CD14-positive monocyte (primary cell): ENCODE measurements at regions not wholly inside any gene's neighbourhood (a gene's known extent, or its start where the extent isn't known, plus 50 kb on each side); places are given as distances from the start of the nearest gene placed in this dataset.

ENCODE experiments used
- DNase-seq, 3 donors: peaks; one replicate each; pipeline ENCODE4 v3.0.0-alpha.2; 2011 to 2022
- H2AFZ ChIP-seq: 2 replicates; pipeline ENCODE4 v1.6.0; 2012; ENCODE audit warnings: mild to moderate bottlenecking, low read depth, low read length, inconsistent platforms; ENCODE audit not compliant: insufficient read depth, poor library complexity, severe bottlenecking
- H3K27ac ChIP-seq, 2 donors: 1 replicate in 1 of 2; 2 replicates in 1 of 2; pipeline ENCODE4 v1.5.1; 2012 to 2013; ENCODE audit warnings: low read length in 2 of 2, control low read depth in 1 of 2, inconsistent platforms in 1 of 2, low read depth in 1 of 2, mild to moderate bottlenecking in 1 of 2
- H3K27me3 ChIP-seq, 2 donors: one replicate each; pipeline versions ENCODE4 v1.6.0 to v1.6.1; 2011 to 2013; ENCODE audit warnings: low read length in 2 of 2; ENCODE audit not compliant: control insufficient read depth in 2 of 2, insufficient read depth in 2 of 2
- H3K36me3 ChIP-seq, 2 donors: replicated peaks in 1 of 2; 1 replicate in 1 of 2; 2 replicates in 1 of 2; pipeline versions ENCODE4 v1.5.1 to v1.6.1; 2012 to 2013; ENCODE audit warnings: low read length in 2 of 2, control low read depth in 1 of 2, inconsistent platforms in 1 of 2, mild to moderate bottlenecking in 1 of 2; ENCODE audit not compliant: insufficient read depth in 2 of 2, control insufficient read depth in 1 of 2
- H3K4me1 ChIP-seq, 2 donors: 1 replicate in 1 of 2; 2 replicates in 1 of 2; pipeline versions ENCODE4 v1.5.1 to v1.6.1; 2012 to 2013; ENCODE audit warnings: low read length in 2 of 2, control low read depth in 1 of 2, inconsistent platforms in 1 of 2, mild to moderate bottlenecking in 1 of 2, moderate library complexity in 1 of 2; ENCODE audit not compliant: insufficient read depth in 2 of 2, control insufficient read depth in 1 of 2
- H3K4me2 ChIP-seq: replicated peaks from 2 replicates; pipeline ENCODE3; 2012; ENCODE audit warnings: low read length, moderate library complexity, mild to moderate bottlenecking; ENCODE audit not compliant: poor library complexity, severe bottlenecking; ENCODE audit errors: extremely low read depth
- H3K4me3 ChIP-seq, 3 experiments: fragments of 200-600 bp in 1 of 3; sonication (generic) in 1 of 3; replicated peaks in 1 of 3; 1 replicate in 2 of 3; 2 replicates in 1 of 3; pipeline ENCODE4 v1.5.1; 2011 to 2013; ENCODE audit warnings: low read length in 3 of 3, mild to moderate bottlenecking in 3 of 3, control low read depth in 2 of 3, low read depth in 2 of 3, inconsistent platforms in 1 of 3, moderate library complexity in 1 of 3
- H3K79me2 ChIP-seq: 2 replicates; pipeline ENCODE4 v1.6.0; 2012; ENCODE audit warnings: mild to moderate bottlenecking, control low read depth, inconsistent platforms, low read length, moderate library complexity; ENCODE audit not compliant: insufficient read depth
- H3K9ac ChIP-seq: 2 replicates; pipeline ENCODE4 v1.6.0; 2017; ENCODE audit warnings: low read length, mild to moderate bottlenecking; ENCODE audit not compliant: insufficient read depth, poor library complexity, severe bottlenecking
- H3K9me3 ChIP-seq, 2 donors: replicated peaks in 1 of 2; 1 replicate in 1 of 2; 2 replicates in 1 of 2; pipeline versions ENCODE4 v1.5.1 to v1.6.1; 2012 to 2013; ENCODE audit warnings: low read length in 2 of 2, control low read depth in 1 of 2; ENCODE audit not compliant: control insufficient read depth in 1 of 2, insufficient read depth in 1 of 2
- H4K20me1 ChIP-seq: 2 replicates; pipeline ENCODE4 v1.6.0; 2012; ENCODE audit warnings: mild to moderate bottlenecking, low read length, control low read depth, moderate library complexity; ENCODE audit not compliant: insufficient read depth
- H3K27ac Mint-ChIP-seq, 7 donors: one replicate each; pipeline ENCODE4 v1.8.0; 2020; ENCODE audit warnings: mild to moderate bottlenecking in 7 of 7, mixed read lengths in 7 of 7, moderate library complexity in 6 of 7, inconsistent platforms in 2 of 7
- H3K27me3 Mint-ChIP-seq, 3 donors: one replicate each; pipeline ENCODE4 v1.8.0; 2021 to 2022; ENCODE audit warnings: low read depth in 3 of 3, mild to moderate bottlenecking in 3 of 3, mixed read lengths in 3 of 3, moderate library complexity in 3 of 3, inconsistent platforms in 1 of 3
- H3K36me3 Mint-ChIP-seq, 2 donors: one replicate each; pipeline ENCODE4 v1.8.0; 2020; ENCODE audit warnings: mixed read lengths in 2 of 2, inconsistent platforms in 1 of 2, mild to moderate bottlenecking in 1 of 2
- H3K4me1 Mint-ChIP-seq: one replicate; pipeline ENCODE4 v1.8.0; 2020; ENCODE audit warnings: mild to moderate bottlenecking, mixed read lengths
- H3K4me3 Mint-ChIP-seq, 2 donors: one replicate each; pipeline ENCODE4 v1.8.0; 2020; ENCODE audit warnings: mild to moderate bottlenecking in 2 of 2, mixed read lengths in 2 of 2, moderate library complexity in 1 of 2
- H3K9me3 Mint-ChIP-seq, 7 donors: one replicate each; pipeline ENCODE4 v1.8.0; 2020 to 2022; ENCODE audit warnings: mixed read lengths in 7 of 7, mild to moderate bottlenecking in 6 of 7, moderate library complexity in 6 of 7, inconsistent platforms in 2 of 7
- WGBS: methylation state at CpG from one replicate; pipeline ENCODE4 v1.1.5; 2013; ENCODE audit warnings: missing lambda C conversion rate; ENCODE audit not compliant: insufficient coverage; 5-methylcytosine and 5-hydroxymethylcytosine counted together
- intact Hi-C, 2 donors: fragments of 100-400 bp; cut with micrococcal nuclease; formaldehyde crosslinking; loops; one replicate each; pipeline versions ENCODE4 v1.15.0 to v1.15.1; 2023
- TF ChIP-seq, protein P1 (sequence below): fragments of 200-600 bp; IDR thresholded peaks from one replicate; pipeline ENCODE4 v1.8.0; 2022; ENCODE audit warnings: antibody characterized with exemption, mild to moderate bottlenecking

DNA sequence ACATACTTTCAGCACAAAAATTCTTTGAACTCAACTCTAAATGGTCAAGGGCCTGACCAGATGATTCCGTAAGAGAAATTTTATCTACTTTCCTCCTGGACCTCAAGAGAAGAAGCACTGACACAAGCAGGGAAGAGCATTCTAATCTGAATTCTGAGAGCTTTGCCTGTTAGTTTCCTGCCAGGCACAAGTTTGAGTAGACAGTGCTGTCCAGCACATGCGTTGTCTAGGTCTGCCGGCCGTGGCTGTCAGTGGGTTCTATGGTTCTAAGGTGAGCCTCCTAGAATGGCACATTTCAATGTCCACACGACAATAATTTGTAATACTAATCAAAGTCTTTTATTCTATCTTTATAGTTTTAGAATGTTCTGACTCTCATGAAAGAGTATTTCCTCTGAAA, 91.9 kb downstream of the RFPL4B start:
- Histone ChIP-seq H3K4me2 (no peak overlapping the region), H3K27ac (no peak overlapping the region), H2AFZ (no peak overlapping the region), H3K9me3 (no peaks in the 10 kb centered on the region), H3K9ac (no peak overlapping the region), H3K36me3 (no peaks in the 10 kb centered on the region), H3K79me2 (no peaks in the 10 kb centered on the region), H3K4me3 (no peak overlapping the region), H3K4me1 (no peaks in the 10 kb centered on the region), H4K20me1 (no peaks in the 10 kb centered on the region), H3K27me3 (no peaks in the 10 kb centered on the region)
- Mint-ChIP-seq H3K4me1 (no peaks in the 10 kb centered on the region), H3K27me3 (no peaks in the 10 kb centered on the region), H3K4me3 (no peak overlapping the region), H3K9me3 (no peaks in the 10 kb centered on the region), H3K36me3 (no peaks in the 10 kb centered on the region), H3K27ac (no peak overlapping the region)
- no peak for DNase-seq
- TF ChIP-seq, protein P1, sequence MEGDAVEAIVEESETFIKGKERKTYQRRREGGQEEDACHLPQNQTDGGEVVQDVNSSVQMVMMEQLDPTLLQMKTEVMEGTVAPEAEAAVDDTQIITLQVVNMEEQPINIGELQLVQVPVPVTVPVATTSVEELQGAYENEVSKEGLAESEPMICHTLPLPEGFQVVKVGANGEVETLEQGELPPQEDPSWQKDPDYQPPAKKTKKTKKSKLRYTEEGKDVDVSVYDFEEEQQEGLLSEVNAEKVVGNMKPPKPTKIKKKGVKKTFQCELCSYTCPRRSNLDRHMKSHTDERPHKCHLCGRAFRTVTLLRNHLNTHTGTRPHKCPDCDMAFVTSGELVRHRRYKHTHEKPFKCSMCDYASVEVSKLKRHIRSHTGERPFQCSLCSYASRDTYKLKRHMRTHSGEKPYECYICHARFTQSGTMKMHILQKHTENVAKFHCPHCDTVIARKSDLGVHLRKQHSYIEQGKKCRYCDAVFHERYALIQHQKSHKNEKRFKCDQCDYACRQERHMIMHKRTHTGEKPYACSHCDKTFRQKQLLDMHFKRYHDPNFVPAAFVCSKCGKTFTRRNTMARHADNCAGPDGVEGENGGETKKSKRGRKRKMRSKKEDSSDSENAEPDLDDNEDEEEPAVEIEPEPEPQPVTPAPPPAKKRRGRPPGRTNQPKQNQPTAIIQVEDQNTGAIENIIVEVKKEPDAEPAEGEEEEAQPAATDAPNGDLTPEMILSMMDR, result no peak
- WGBS, result 100% methylated on average over 1 of the region's 5 CpGs
- intact Hi-C loops, result no loop called here

DNA sequence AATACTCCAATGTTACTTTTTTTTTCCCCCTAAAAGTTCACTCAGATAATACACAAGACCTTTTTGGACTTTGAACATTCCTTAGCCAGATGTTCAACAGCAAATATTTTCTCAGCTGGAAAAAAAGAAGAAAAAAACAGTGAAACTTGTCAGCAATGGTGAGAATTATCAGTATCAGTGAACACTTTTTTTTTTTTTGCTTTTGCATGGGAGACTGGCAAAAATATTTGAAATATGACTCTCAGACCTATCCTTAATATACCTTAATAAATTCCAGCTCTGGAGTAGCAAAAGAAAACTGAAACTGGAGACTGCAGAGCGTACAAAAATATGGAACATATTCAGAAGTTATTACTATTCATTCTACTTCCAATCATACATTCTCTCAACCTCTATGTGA, 92.3 kb downstream of the RFPL4B start:
- Histone ChIP-seq H3K4me1 (no peaks in the 10 kb centered on the region), H3K27ac (no peak overlapping the region), H3K36me3 (no peaks in the 10 kb centered on the region), H2AFZ (no peak overlapping the region), H4K20me1 (no peaks in the 10 kb centered on the region), H3K9me3 (no peaks in the 10 kb centered on the region), H3K4me3 (no peak overlapping the region), H3K4me2 (no peak overlapping the region), H3K79me2 (no peaks in the 10 kb centered on the region), H3K9ac (no peak overlapping the region), H3K27me3 (no peaks in the 10 kb centered on the region)
- intact Hi-C loops, result no loop called here
- Mint-ChIP-seq H3K4me3 (no peak overlapping the region), H3K27ac (no peak overlapping the region), H3K36me3 (no peaks in the 10 kb centered on the region), H3K9me3 (no peaks in the 10 kb centered on the region), H3K4me1 (no peaks in the 10 kb centered on the region), H3K27me3 (peaks cover 0 to 2% (median 0%) of the 10 kb centered on the region in 3 donors)
- no peak for DNase-seq
- TF ChIP-seq, protein P1, result no peak
- no CpG with 5 or more reads among the region's 1 CpG for WGBS
